ENCODE measurements at regions not wholly inside any gene's neighbourhood (a gene's known extent, or its start where the extent isn't known, plus 50 kb on each side); places are given as distances from the start of the nearest gene placed in this dataset.

- no peak overlapping the region for H3K27ac Mint-ChIP-seq (ENCODE audit: unreplicated experiment)
- H3K4me1 Mint-ChIP-seq (ENCODE audit: low read depth, unreplicated experiment) = peaks cover under 1% of the 10 kb centered on the region
- no peak overlapping the region for H3K4me3 Mint-ChIP-seq (ENCODE audit: unreplicated experiment)
- no peak for DNase-seq
- H3K9me3 Mint-ChIP-seq (ENCODE audit: unreplicated experiment) = peaks cover 2% of the 10 kb centered on the region
- no peaks in the 10 kb centered on the region for H3K36me3 Mint-ChIP-seq (ENCODE audit: unreplicated experiment)
- TF ChIP-seq CTCF (IDR thresholded peaks at IDR 0.05; ENCODE audit: partially characterized antibody, unreplicated experiment) = no peak
- H3K27me3 Mint-ChIP-seq (ENCODE audit: unreplicated experiment) = peaks cover 6% of the 10 kb centered on the region
These were observed 56.1 kb upstream of the IRF2BP2 start for GRCh38 chr1:234665975-234666605.

DNA sequence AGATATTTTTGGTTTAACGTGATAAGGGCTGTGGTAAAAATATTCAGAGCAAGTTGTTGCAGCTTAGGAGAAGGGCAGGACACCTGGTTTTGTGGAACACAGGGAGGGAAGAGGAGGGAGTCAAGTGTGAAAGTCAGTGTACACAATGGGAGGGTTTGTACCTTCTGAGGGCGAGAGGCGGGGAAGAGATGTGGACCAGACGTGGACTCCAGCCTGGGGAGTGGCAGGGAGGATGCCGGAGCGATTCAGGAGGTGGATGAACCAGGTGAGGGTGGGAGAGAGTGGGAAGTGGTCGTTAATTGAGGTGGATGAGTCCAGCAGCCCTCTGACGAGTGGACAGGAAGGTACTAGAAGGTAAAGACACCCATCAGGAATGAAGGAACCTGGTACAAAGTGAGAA lies 52.2 kb upstream of the IRF2BP2 start:
- Mint-ChIP-seq H3K27me3 (ENCODE audit: unreplicated experiment) (peaks cover 6% of the 10 kb centered on the region), H3K4me3 (ENCODE audit: unreplicated experiment) (no peak overlapping the region), H3K4me1 (ENCODE audit: low read depth, unreplicated experiment) (no peaks in the 10 kb centered on the region), H3K36me3 (ENCODE audit: unreplicated experiment) (peaks cover 5% of the 10 kb centered on the region), H3K9me3 (ENCODE audit: unreplicated experiment) (peaks cover 2% of the 10 kb centered on the region), H3K27ac (ENCODE audit: unreplicated experiment) (no peak overlapping the region)
- TF ChIP-seq CTCF (IDR thresholded peaks at IDR 0.05; ENCODE audit: partially characterized antibody, unreplicated experiment) = no peak
- DNase-seq = no peak

GRCh38 chr1:234661317-234661928 lies 51.4 kb upstream of the IRF2BP2 start:
- Mint-ChIP-seq H3K27ac (ENCODE audit: unreplicated experiment) (no peak overlapping the region), H3K4me3 (ENCODE audit: unreplicated experiment) (no peak overlapping the region), H3K36me3 (ENCODE audit: unreplicated experiment) (peaks cover 5% of the 10 kb centered on the region), H3K27me3 (ENCODE audit: unreplicated experiment) (peaks cover 6% of the 10 kb centered on the region), H3K9me3 (ENCODE audit: unreplicated experiment) (peaks cover 2% of the 10 kb centered on the region), H3K4me1 (ENCODE audit: low read depth, unreplicated experiment) (no peaks in the 10 kb centered on the region)
- no peak for TF ChIP-seq CTCF (IDR thresholded peaks at IDR 0.05; ENCODE audit: partially characterized antibody, unreplicated experiment)
- no peak for DNase-seq

GRCh38 chr1:234660536-234661316 lies 50.7 kb upstream of the IRF2BP2 start:
- DNase-seq = no peak
- H3K4me1 Mint-ChIP-seq (ENCODE audit: low read depth, unreplicated experiment) = no peaks in the 10 kb centered on the region
- H3K36me3 Mint-ChIP-seq (ENCODE audit: unreplicated experiment) = peaks cover 5% of the 10 kb centered on the region
- no peak overlapping the region for H3K4me3 Mint-ChIP-seq (ENCODE audit: unreplicated experiment)
- no peak overlapping the region for H3K27ac Mint-ChIP-seq (ENCODE audit: unreplicated experiment)
- TF ChIP-seq CTCF (IDR thresholded peaks at IDR 0.05; ENCODE audit: partially characterized antibody, unreplicated experiment) = no peak
- peaks cover 2% of the 10 kb centered on the region for H3K9me3 Mint-ChIP-seq (ENCODE audit: unreplicated experiment)
- peaks cover 5% of the 10 kb centered on the region for H3K27me3 Mint-ChIP-seq (ENCODE audit: unreplicated experiment)
